Fibroblast of lung (primary cell): ENCODE measurements at regions not wholly inside any gene's neighbourhood (a gene's known extent, or its start where the extent isn't known, plus 50 kb on each side); places are given as distances from the start of the nearest gene placed in this dataset.

Experiments used
- DNase-seq, 2 donors: peaks; one replicate each; pipeline versions ENCODE4 v3.0.0 to v3.0.0-alpha.2; 2010; ENCODE audit warnings: low read depth in 2 of 2
- H2AFZ ChIP-seq: 2 replicates; pipeline ENCODE4 v1.5.1; 2012; ENCODE audit warnings: low read length, control low read depth, inconsistent platforms
- H3K27ac ChIP-seq: 2 replicates; pipeline ENCODE4 v1.5.1; 2011; ENCODE audit warnings: low read length, control low read depth; ENCODE audit not compliant: insufficient read depth
- H3K27me3 ChIP-seq: 2 replicates; pipeline ENCODE4 v1.5.1; 2011; ENCODE audit warnings: mild to moderate bottlenecking, low read length; ENCODE audit not compliant: control insufficient read depth, insufficient read depth
- H3K36me3 ChIP-seq: 2 replicates; pipeline ENCODE4 v1.5.1; 2011; ENCODE audit warnings: low read length; ENCODE audit not compliant: control insufficient read depth, insufficient read depth
- H3K4me1 ChIP-seq: 2 replicates; pipeline ENCODE4 v1.5.1; 2011; ENCODE audit warnings: low read length; ENCODE audit not compliant: control insufficient read depth, insufficient read depth; ENCODE audit errors: extremely low read depth
- H3K4me2 ChIP-seq: 2 replicates; pipeline ENCODE4 v1.5.1; 2011; ENCODE audit warnings: low read length, control low read depth; ENCODE audit not compliant: insufficient read depth; ENCODE audit errors: extremely low read depth
- H3K4me3 ChIP-seq, 4 experiments: fragments of 200-600 bp in 1 of 4; sonication (generic) in 1 of 4; replicated peaks in 1 of 4; 2 replicates each; pipeline ENCODE4 v1.5.1; 2011 to 2016; ENCODE audit warnings: low read length in 4 of 4, low read depth in 3 of 4, mild to moderate bottlenecking in 3 of 4, control low read depth in 2 of 4, inconsistent platforms in 1 of 4, mixed read lengths in 1 of 4; ENCODE audit not compliant: insufficient read depth in 1 of 4; ENCODE audit errors: control extremely low read depth in 1 of 4
- H3K79me2 ChIP-seq: 2 replicates; pipeline ENCODE4 v1.5.1; 2012; ENCODE audit warnings: mild to moderate bottlenecking, low read length, inconsistent platforms; ENCODE audit not compliant: control insufficient read depth, insufficient read depth
- H3K9ac ChIP-seq: 2 replicates; pipeline ENCODE4 v1.5.1; 2011; ENCODE audit warnings: mild to moderate bottlenecking, low read length, control low read depth; ENCODE audit not compliant: insufficient read depth
- H3K9me3 ChIP-seq: 2 replicates; pipeline ENCODE4 v1.5.1; 2012; ENCODE audit warnings: low read depth, low read length; ENCODE audit not compliant: control insufficient read depth, insufficient read depth
- H4K20me1 ChIP-seq: 2 replicates; pipeline ENCODE4 v1.5.1; 2011; ENCODE audit warnings: low read length; ENCODE audit not compliant: control insufficient read depth, insufficient read depth; ENCODE audit errors: extremely low read depth
- CTCF ChIP-seq, 2 donors: IDR thresholded peaks in 1 of 2; conservative IDR thresholded peaks in 1 of 2; 1 replicate in 1 of 2; 2 replicates in 1 of 2; pipeline ENCODE4 v1.5.1; 2011 to 2012; ENCODE audit warnings: low read length in 2 of 2, control low read depth in 1 of 2, inconsistent platforms in 1 of 2, low read depth in 1 of 2, mild to moderate bottlenecking in 1 of 2
- EZH2 ChIP-seq: IDR thresholded peaks from 2 replicates; pipeline ENCODE4 v1.5.1; 2012; ENCODE audit warnings: low read length, control low read depth, mild to moderate bottlenecking; ENCODE audit errors: missing control alignments

- no peaks in the 10 kb centered on the region for H3K9me3 ChIP-seq
- H3K27ac ChIP-seq = no peak overlapping the region
- no peaks in the 10 kb centered on the region for H3K27me3 ChIP-seq
- no peak overlapping the region for H3K4me3 ChIP-seq
- H2AFZ ChIP-seq = no peak overlapping the region
- H3K4me1 ChIP-seq = no peaks in the 10 kb centered on the region
- H3K79me2 ChIP-seq = no peaks in the 10 kb centered on the region
- no peak for TF ChIP-seq EZH2
- no peak for TF ChIP-seq CTCF (conservative IDR thresholded peaks at IDR 0.05 in 1 of 2, IDR thresholded peaks at IDR 0.05 in 1 of 2; ENCODE audit: low read depth in 1 of 2, low read length in 2 of 2)
- H3K36me3 ChIP-seq = no peaks in the 10 kb centered on the region
- DNase-seq = no peak
- no peak overlapping the region for H3K9ac ChIP-seq
- H3K4me2 ChIP-seq = no peak overlapping the region
- H4K20me1 ChIP-seq = no peaks in the 10 kb centered on the region
Observed at GRCh38 chr3:105316331-105316730, 50.4 kb upstream of the ALCAM start.
